ENCODE measurements at regions not wholly inside any gene's neighbourhood (a gene's known extent, or its start where the extent isn't known, plus 50 kb on each side); places are given as distances from the start of the nearest gene placed in this dataset.

- peaks cover 25% of the 10 kb centered on the region for H3K36me3 Mint-ChIP-seq (ENCODE audit: low read depth)
- TF ChIP-seq CTCF (IDR thresholded peaks at IDR 0.05): no peak
- H3K4me3 Mint-ChIP-seq: no peak overlapping the region
These were observed 621.7 kb upstream of the NUDT12 start for GRCh38 chr5:104184264-104184663.

GRCh38 chr5:104178829-104179456 lies 616.4 kb upstream of the NUDT12 start:
- Mint-ChIP-seq H3K4me1 (no peaks in the 10 kb centered on the region), H3K4me3 (no peak overlapping the region), H3K9me3 (peaks cover 53% of the 10 kb centered on the region), H3K27ac (no peak overlapping the region), H3K36me3 (ENCODE audit: low read depth) (peaks cover 21% of the 10 kb centered on the region), H3K27me3 (ENCODE audit: low read depth, poor library complexity) (no peaks in the 10 kb centered on the region)
- TF ChIP-seq CTCF (IDR thresholded peaks at IDR 0.05): no peak
- peak; percentile 3 for DNase-seq

More at GRCh38 chr5:104184264-104184663, 621.7 kb upstream of the NUDT12 start:
- H3K4me1 Mint-ChIP-seq: no peaks in the 10 kb centered on the region
- DNase-seq: no peak
- H3K9me3 Mint-ChIP-seq: peaks cover 69% of the 10 kb centered on the region
- H3K27ac Mint-ChIP-seq: no peak overlapping the region
- H3K27me3 Mint-ChIP-seq (ENCODE audit: low read depth, poor library complexity): peaks cover 3% of the 10 kb centered on the region

GRCh38 chr5:104178066-104178465 lies 615.5 kb upstream of the NUDT12 start:
- no peak overlapping the region for H3K4me3 Mint-ChIP-seq
- no peak overlapping the region for H3K27ac Mint-ChIP-seq
- DNase-seq: no peak
- H3K4me1 Mint-ChIP-seq: no peaks in the 10 kb centered on the region
- H3K27me3 Mint-ChIP-seq (ENCODE audit: low read depth, poor library complexity): no peaks in the 10 kb centered on the region
- H3K36me3 Mint-ChIP-seq (ENCODE audit: low read depth): peaks cover 21% of the 10 kb centered on the region
- TF ChIP-seq CTCF (IDR thresholded peaks at IDR 0.05): no peak
- H3K9me3 Mint-ChIP-seq: peaks cover 53% of the 10 kb centered on the region

- no peak overlapping the region for H3K4me3 Mint-ChIP-seq
- H3K4me1 Mint-ChIP-seq: no peaks in the 10 kb centered on the region
- TF ChIP-seq CTCF (IDR thresholded peaks at IDR 0.05): no peak
- H3K27me3 Mint-ChIP-seq (ENCODE audit: low read depth, poor library complexity): no peaks in the 10 kb centered on the region
- DNase-seq: no peak
- H3K36me3 Mint-ChIP-seq (ENCODE audit: low read depth): peaks cover 21% of the 10 kb centered on the region
- H3K27ac Mint-ChIP-seq: no peak overlapping the region
- H3K9me3 Mint-ChIP-seq: peaks cover 52% of the 10 kb centered on the region
These were observed 615.1 kb upstream of the NUDT12 start for GRCh38 chr5:104177651-104178050.

- Mint-ChIP-seq H3K4me1 (no peaks in the 10 kb centered on the region), H3K36me3 (ENCODE audit: low read depth) (no peaks in the 10 kb centered on the region), H3K27me3 (ENCODE audit: low read depth, poor library complexity) (no peaks in the 10 kb centered on the region), H3K9me3 (peaks cover 5% of the 10 kb centered on the region), H3K27ac (peak overlapping the region; percentile 73), H3K4me3 (no peak overlapping the region)
- no peak for DNase-seq
- TF ChIP-seq CTCF (IDR thresholded peaks at IDR 0.05): no peak
These were observed 610.4 kb upstream of the NUDT12 start for GRCh38 chr5:104172976-104173375.

All from nephron progenitor cell (in vitro differentiated cells).